Right lung (tissue), 2 donors: ENCODE measurements at regions not wholly inside any gene's neighbourhood (a gene's known extent, or its start where the extent isn't known, plus 50 kb on each side); places are given as distances from the start of the nearest gene placed in this dataset.

Source experiments
- DNase-seq, 2 donors: peaks; one replicate each; pipeline ENCODE4 v3.0.0-alpha.2; 2013

DNA sequence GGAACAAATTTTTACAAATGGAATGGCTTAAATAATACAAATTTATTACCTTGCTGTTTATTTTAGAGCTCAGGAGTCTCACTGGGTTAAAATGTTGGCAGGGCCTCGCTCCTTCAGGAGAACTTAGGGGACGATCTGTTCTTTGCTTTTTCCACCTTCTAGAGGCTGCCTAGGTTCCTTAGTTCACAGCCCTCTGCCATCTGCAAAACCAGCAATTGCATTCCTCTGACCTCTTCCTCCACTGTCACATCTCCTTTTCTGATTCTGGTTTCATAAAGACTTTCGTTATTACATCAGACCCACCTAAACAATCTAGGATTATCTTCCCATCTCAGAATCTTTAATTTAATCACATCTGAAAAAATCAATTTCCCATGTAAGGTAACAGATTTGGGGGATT is 249.6 kb upstream of the SPRY2 start:
- DNase-seq = no peak

GRCh38 chr13:80586356-80586755 is 245.4 kb upstream of the SPRY2 start:
- DNase-seq = no peak

DNA sequence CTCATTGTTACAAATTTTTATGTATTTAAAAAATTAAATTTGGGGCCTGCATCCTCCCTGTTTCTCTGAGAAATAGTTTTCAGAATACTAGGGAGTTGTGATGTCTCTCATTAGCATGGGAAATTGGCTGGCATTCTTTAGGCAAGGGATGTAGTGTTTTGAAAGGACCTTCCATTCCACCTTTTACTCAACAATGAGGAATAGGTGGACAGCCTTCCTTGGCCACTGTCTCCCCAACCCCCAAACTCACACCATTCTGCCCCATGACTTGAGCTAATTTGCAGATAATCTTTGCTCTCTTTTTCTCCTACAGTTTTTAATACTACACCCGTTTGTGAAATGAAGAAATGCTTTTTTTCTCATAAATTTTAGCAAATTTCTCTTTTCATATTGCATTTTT is 244.6 kb upstream of the SPRY2 start:
- no peak for DNase-seq

- no peak for DNase-seq
These were observed 243.9 kb upstream of the SPRY2 start for GRCh38 chr13:80584785-80585184.

GRCh38 chr13:80584306-80584705 is 243.4 kb upstream of the SPRY2 start:
- no peak for DNase-seq

- DNase-seq = no peak
These were observed 237.2 kb upstream of the SPRY2 start for GRCh38 chr13:80577926-80578670.

DNA sequence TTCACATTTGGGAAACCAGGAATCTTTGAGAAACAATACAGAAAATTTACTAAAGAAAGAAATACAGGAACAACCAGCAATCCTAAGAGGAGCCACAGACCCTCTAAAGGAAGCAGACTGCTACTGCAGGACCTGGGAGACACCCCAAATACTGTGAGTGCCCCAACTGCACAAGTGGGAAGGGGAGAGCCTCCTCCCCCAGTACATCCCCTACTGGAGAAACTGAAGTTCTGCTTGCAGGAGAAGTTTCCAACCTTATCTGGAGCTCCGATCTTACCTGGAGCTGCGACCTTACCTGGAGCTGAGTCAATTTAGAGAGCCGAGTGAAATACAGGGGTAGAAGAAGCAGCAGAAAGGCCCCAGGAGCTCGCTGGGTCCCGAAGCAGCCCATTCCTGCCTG is 236.4 kb upstream of the SPRY2 start:
- DNase-seq = no peak

DNA sequence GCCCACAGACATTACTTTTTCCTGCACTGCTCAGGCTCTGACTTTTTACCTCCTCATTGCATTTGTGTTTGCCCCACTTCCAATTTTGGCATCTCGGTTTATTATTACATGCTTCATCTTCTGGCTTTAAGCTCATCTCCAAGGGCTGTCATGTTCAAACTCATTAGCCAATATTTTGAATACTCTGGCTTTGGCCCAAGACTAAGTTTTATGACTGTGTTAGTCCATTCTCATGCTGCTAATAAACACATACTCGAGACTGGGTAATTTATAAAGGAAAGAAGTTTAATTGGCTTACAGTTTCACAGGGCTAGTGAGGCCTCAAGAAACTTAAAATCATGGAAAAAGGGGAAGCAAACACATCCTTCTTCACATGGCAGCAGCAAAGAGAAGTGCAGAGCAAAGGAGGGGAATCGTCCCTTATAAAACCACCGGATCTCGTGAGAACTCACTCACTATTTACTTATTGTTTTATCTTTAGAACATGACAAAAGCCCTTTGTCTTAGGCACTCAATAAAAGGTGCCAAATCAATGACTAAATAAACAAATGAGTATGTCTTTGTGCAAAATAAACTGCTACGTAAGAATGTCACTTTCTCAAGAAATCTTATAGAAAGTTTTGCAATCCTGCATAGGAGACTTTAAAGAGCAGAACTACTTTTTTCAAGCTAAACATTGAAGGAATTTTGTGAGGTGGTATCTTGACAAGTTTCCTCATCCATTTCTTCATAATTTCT is 233.4 kb upstream of the SPRY2 start:
- no peak for DNase-seq

GRCh38 chr13:80572923-80573316 is 232.0 kb upstream of the SPRY2 start:
- no peak for DNase-seq

DNA sequence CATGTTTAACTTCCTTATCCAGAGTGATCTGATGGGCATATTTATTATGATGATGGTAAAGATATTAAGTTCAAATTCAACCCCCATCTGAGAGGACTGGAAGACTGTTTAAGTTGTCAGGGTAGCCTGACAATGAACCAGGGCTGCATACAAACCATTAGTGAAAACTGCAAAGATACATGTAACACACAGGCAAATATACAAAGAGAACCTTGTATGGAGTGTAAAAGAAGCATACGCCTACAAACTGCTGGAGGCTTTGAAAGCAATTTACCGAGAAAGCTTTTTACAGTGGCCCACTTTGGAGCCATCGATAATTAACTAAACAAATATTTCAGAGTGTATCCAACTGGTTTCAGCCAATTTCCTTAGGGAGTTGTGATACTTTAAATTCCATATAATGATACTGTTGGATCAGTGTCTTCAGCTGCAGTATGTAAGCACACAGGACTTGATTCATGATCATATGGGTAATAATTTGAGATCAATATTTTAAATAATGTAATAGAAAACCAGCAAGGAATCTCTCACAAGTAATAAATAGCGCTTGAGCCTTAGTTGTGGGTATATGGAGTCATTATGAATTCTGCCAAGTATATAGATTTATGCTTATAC is 231.5 kb upstream of the SPRY2 start:
- DNase-seq = no peak

GRCh38 chr13:80571346-80572307 is 230.7 kb upstream of the SPRY2 start:
- no peak for DNase-seq

GRCh38 chr13:80563439-80563838 is 222.5 kb upstream of the SPRY2 start:
- no peak for DNase-seq

DNA sequence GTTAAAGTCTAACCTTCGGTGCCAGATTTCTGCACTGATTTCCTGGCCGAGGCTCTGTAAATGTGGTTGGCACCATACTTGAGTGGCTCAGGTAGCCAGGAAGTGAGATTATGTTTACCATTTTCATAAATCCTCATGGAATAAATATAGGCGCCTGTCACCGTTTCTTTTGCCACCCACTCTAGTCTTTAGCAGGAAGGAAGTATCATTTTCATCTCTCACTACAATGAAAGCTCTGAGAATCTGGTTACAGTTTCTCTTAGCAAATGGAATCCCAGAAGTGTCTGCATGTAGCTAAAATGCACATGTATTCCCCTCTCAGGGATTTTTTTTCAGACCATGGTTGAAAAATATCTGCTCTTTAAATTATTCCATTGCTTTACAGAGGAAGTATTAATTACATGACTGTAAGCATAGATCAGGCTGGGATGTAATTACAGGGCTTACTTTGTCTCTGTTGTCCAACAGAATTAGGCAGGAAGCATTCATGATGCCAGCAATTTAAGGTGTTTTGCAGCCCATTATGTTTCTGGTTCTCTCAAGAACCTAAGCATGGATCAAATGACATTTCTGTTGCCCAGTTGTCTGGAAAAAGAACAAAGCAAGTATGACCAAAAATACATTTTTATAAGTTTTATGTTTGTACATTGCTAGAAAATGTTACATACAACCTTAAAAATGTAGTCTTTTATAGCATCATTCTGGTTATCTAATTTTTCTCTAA is 221.7 kb upstream of the SPRY2 start:
- DNase-seq = no peak

GRCh38 chr13:80560609-80561008 is 219.7 kb upstream of the SPRY2 start:
- DNase-seq = no peak

- DNase-seq = no peak
These were observed 219.0 kb upstream of the SPRY2 start for GRCh38 chr13:80559944-80560343.

- no peak for DNase-seq
These were observed 217.1 kb upstream of the SPRY2 start for GRCh38 chr13:80558074-80558473.

- DNase-seq = no peak
These were observed 215.1 kb upstream of the SPRY2 start for GRCh38 chr13:80555796-80556678.

GRCh38 chr13:80552851-80553440 is 212.0 kb upstream of the SPRY2 start:
- no peak for DNase-seq

DNA sequence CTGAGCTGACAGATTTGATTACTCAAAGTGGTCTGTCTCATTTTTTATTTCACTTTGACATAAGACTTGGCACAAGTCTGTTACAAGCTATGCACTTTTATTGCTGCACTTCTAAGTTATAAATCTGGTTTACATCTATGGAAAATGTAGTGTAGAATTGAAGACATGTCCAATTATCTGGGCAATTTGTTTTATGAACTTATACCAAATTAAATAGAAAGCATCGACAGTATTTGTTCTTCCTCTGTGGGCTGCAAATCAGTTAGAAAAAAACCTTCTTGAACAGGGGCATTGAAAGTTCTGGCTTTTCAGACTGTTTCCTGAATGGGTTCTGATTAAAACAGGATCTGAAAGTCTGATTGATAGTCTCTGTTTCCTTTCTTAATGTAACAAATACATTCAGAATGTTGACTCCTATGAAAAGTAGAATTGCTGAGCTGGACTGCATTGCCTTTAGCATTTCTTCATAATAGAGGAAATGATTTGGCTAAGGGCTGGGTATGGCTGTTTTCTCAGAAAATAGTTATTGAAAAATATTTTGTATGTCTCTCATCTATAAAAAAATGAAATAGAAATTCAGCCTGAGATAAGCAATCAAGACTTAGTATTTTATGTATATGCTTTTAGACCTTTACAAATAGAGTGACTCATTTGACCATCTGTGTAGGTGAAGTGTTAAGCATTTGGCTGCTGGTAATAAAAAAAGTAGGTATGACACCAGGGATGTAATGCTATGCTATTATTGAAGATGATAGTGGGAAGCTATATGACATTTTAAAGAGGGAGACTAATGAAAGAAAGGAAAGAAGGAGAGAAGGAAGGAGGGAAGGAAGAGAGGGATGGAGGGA is 210.9 kb upstream of the SPRY2 start:
- DNase-seq = no peak
